WERI-Rb-1 (cell line): ENCODE measurements at regions not wholly inside any gene's neighbourhood (a gene's known extent, or its start where the extent isn't known, plus 50 kb on each side); places are given as distances from the start of the nearest gene placed in this dataset.
A peak's percentile ranks its signal among the peaks of the same experiment; 100 is the strongest.

Experiments used
- DNase-seq: peaks from one replicate; pipeline ENCODE4 v3.0.0-alpha.2; 2020
- H3K27ac ChIP-seq: fragments of 250-450 bp; sonication (Bioruptor Pico); 2 replicates; pipeline ENCODE4 v1.5.1; 2020; ENCODE audit warnings: mild to moderate bottlenecking, moderate library complexity
- H3K27me3 ChIP-seq: fragments of 250-450 bp; sonication (Bioruptor Pico); 2 replicates; pipeline ENCODE4 v1.5.1; 2021; ENCODE audit warnings: mild to moderate bottlenecking, low read depth, moderate library complexity; ENCODE audit not compliant: insufficient read depth, severe bottlenecking
- H3K36me3 ChIP-seq: fragments of 250-450 bp; sonication (Bioruptor Pico); 2 replicates; pipeline ENCODE4 v1.5.1; 2020; ENCODE audit warnings: mild to moderate bottlenecking, moderate library complexity
- H3K4me3 ChIP-seq: 2 replicates; pipeline ENCODE4 v1.5.1; 2011; ENCODE audit warnings: low read depth, mild to moderate bottlenecking, control low read depth, low read length
- H3K9me3 ChIP-seq: fragments of 250-450 bp; sonication (Bioruptor Pico); 2 replicates; pipeline ENCODE4 v1.5.1; 2021; ENCODE audit warnings: mild to moderate bottlenecking, moderate library complexity; ENCODE audit not compliant: severe bottlenecking
- CTCF ChIP-seq: IDR thresholded peaks from 2 replicates; pipeline ENCODE4 v1.5.1; 2011; ENCODE audit warnings: low read depth, mild to moderate bottlenecking, control low read depth, inconsistent platforms, low read length

GRCh38 chr10:78302989-78303854, 269.6 kb downstream of the RPS24 start:
- H3K4me3 ChIP-seq, result peak overlapping the region; percentile 45
- H3K9me3 ChIP-seq, result peaks cover 5% of the 10 kb centered on the region
- DNase-seq, result peak; percentile 97
- H3K27me3 ChIP-seq, result no peaks in the 10 kb centered on the region
- H3K27ac ChIP-seq, result peak overlapping the region; percentile 93
- TF ChIP-seq CTCF, result peak; percentile 92
- H3K36me3 ChIP-seq, result peaks cover 5% of the 10 kb centered on the region; the same call in 1 of the 2 replicates

DNA sequence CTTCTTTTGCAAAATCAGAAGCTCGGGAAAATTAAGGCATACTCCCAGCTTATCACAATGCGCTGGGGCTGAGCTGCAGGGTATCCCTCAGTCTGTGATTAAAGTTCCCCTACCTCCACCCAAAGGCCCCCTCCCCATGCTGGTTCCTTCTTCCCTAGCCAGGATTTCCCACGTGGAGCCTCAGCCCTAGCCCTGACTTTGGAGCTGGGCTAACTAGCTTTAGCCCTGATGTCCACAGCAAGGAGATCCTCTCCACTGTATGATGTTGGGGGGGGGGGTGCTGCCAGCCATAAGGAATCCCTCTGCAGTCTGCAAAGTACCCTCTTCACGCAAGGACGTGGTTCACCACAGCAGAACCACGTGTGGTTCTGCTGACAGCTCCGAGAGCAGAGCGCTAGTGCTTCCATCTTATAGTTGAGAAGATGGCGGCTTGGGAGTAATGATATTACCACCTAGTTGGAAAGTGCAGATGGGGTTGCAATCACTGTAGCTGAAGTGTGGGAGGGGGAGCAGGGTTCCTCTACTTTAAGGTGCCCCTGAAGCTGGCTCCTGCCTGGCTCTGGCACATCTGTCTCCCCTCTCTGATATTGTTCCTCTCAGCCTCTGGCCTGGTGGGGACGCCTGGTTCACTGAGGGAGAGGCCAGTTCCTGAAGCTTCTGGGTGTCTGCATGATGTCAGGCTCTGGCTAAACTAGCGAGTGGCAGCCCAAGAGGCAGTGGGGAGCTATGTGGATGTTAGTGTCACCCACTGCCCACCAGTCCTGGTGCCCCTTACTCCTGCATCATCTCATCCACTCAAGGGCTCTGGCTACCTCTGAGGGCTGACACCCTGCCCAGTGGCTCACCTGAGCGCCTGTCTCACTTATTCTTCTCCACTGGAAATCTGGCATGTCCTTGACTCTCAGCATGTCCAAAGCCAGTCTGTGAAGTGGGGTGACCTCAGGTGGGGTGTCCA, 270.7 kb downstream of the RPS24 start:
- peaks cover 5% of the 10 kb centered on the region; the same call in 1 of the 2 replicates for H3K36me3 ChIP-seq
- H3K4me3 ChIP-seq, result no peak overlapping the region
- no peak for DNase-seq
- H3K27me3 ChIP-seq, result no peaks in the 10 kb centered on the region
- peaks cover 5% of the 10 kb centered on the region for H3K9me3 ChIP-seq
- H3K27ac ChIP-seq, result no peak overlapping the region
- no peak for TF ChIP-seq CTCF

DNA sequence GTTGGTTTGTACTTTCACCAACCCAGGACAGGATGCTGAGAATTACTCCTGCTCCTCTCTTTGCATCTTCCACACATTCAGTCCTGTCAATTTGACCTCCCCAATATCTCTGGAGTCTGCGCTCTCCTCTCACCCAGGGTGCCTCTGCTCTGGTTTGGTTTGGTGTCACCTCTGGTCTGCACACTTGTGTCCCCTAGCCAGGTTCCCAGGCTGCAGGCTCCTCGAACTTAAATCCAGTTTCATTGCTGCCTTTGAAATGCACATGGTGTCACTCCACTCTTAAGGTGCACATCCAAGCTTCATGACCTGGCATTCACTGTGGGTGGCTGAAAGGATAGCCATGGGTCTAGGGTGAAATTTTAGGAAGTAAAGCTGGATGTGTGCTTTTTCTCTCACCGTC, 271.6 kb downstream of the RPS24 start:
- H3K9me3 ChIP-seq, result no peaks in the 10 kb centered on the region
- H3K27me3 ChIP-seq, result no peaks in the 10 kb centered on the region
- H3K4me3 ChIP-seq, result no peak overlapping the region
- no peak overlapping the region for H3K27ac ChIP-seq
- no peak for DNase-seq
- TF ChIP-seq CTCF, result no peak
- H3K36me3 ChIP-seq, result 0 out of 2 replicates have a peak, but pooled peaks cover under 1% of the 10 kb centered on the region

GRCh38 chr10:78306358-78306757, 272.7 kb downstream of the RPS24 start:
- Histone ChIP-seq H3K9me3 (no peaks in the 10 kb centered on the region), H3K27ac (no peak overlapping the region), H3K36me3 (no peaks in the 10 kb centered on the region), H3K4me3 (no peak overlapping the region), H3K27me3 (no peaks in the 10 kb centered on the region)
- no peak for DNase-seq
- TF ChIP-seq CTCF, result no peak

DNA sequence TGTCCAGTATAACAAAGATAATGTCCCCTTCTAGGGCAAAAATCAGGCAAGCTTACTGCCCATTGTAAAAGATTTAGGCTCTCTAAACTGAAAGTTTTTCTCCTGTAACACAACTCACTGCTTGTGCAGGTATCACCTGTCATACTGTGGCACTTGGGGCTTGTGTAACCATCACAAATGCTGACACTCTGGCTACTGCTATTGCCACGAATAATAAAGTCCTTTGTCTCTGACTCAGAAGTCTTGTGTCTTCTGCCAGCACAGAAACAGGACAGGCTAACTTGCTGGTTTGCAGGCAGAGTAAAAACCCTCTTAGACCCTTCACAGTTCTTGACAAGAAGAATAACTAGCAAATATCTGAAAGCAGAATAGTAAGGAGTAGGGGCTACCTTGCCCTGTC, 273.9 kb downstream of the RPS24 start:
- H3K9me3 ChIP-seq, result no peaks in the 10 kb centered on the region
- H3K4me3 ChIP-seq, result no peak overlapping the region
- H3K36me3 ChIP-seq, result no peaks in the 10 kb centered on the region
- no peak for TF ChIP-seq CTCF
- no peaks in the 10 kb centered on the region for H3K27me3 ChIP-seq
- DNase-seq, result no peak
- no peak overlapping the region for H3K27ac ChIP-seq
